HK-2 (cell line): ENCODE measurements at regions not wholly inside any gene's neighbourhood (a gene's known extent, or its start where the extent isn't known, plus 50 kb on each side); places are given as distances from the start of the nearest gene placed in this dataset.
"Not testable (repeated sequence)": the region's sequence is repeated elsewhere in the genome, so short reads cannot be mapped to it uniquely, and the experiment has no call there.

Experiments used
- DNase-seq: peaks from one replicate; pipeline ENCODE4 v3.0.0-alpha.2; 2018; ENCODE audit not compliant: unreplicated experiment

DNA sequence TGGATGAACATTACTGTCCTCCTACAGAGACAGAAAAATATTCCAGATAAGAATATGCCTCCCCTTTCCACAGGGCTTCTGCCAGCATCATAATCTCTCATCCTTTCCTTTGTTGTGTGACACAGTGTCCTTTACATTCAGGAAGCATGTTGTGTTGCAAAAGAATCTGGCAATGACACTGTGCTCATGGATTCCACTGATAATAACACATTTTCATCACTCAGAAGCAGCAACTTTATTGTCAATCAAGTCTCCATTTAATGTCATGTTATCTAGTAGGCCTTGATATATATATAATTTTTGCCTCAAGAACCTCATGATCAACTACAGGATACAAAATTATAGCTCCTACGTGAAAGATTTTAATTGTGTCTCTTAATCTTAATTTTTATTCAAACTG, 833.9 kb downstream of the FSTL5 start:
- DNase-seq: no peak

DNA sequence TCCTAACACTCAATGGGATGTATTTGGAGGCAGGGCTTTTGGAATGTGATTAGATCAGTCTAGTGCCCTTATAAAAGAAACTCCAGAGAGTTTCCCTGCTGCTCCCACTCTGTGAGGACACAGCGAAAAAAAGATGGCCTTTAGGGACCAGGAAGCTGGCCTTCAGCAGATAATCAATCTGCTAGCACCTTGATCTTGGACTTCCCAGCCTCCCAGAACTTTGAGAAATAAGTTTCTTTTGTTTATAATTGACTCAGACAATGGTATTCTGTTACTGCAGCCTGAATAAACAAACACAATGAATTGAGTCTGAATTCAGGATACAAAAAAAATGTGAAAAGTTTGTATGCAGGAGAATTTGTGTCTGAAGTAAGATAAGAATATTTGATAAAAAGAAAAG, 842.1 kb downstream of the FSTL5 start:
- no peak for DNase-seq

DNA sequence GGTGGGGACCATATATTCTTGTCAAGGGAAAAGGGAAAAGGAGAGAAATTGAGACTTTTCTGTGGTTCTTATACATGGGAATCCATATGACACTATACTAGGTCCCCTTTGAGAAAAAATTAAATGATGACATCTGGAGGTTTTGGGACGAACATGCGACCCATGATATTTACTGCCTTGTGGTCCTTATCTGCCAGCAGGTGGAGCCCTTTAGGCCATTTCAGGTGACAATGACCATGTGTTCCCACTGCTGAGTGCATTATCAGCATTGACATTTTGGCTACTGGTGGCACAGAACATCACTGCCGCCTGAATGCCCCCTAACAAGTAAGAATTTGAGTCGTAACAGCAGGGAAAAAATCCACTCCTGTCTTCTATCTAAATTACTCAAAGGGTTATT, 843.4 kb downstream of the FSTL5 start:
- DNase-seq: peak; percentile 14

GRCh38 chr4:161317000-161317399, 846.8 kb downstream of the FSTL5 start:
- no peak for DNase-seq

- DNase-seq: no peak
These were observed 849.4 kb downstream of the FSTL5 start for GRCh38 chr4:161314371-161314770.

DNA sequence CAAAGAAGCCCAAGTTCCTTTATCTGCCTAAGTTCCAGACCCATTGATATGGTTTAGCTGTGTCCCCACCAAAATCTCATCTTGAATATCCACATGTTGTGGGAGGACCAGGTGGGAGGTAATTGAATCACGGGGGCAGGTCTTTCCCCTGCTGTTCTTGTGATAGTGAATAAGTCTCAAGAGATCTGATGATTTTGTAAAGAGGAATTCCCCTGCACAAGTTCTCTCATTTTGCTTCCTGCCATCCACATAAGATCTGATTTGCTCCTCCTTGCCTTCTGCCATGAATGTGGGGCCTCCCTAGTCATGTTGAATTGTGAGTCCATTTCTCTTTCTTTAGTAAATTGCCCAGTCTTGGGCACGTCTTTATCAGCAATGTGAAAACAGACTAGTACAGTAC, 860.2 kb downstream of the FSTL5 start:
- DNase-seq: no peak

- DNase-seq: no peak
These were observed 872.6 kb downstream of the FSTL5 start for GRCh38 chr4:161291222-161291621.

GRCh38 chr4:161287678-161288352, 876.0 kb downstream of the FSTL5 start:
- DNase-seq: no peak

DNA sequence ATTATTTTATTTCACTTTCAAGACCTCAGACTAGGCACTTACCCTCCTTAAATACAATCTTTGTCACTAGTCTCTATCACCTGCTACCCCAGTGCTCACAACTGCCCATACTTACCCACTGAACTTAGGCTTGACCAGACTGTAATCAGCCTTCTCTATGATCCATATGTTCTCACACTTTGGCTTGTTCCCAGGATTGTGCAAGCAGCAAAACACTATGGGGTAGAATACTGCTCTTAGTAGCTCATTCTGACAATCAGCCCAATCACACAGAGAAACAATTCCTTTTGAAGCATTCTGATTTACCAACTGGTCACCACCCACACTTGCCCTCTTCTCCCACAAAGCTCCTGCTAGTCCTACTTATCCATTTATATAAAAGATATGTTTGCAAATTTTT, 878.3 kb downstream of the FSTL5 start:
- no peak for DNase-seq

- no peak for DNase-seq
These were observed 882.9 kb downstream of the FSTL5 start for GRCh38 chr4:161280929-161281328.

DNA sequence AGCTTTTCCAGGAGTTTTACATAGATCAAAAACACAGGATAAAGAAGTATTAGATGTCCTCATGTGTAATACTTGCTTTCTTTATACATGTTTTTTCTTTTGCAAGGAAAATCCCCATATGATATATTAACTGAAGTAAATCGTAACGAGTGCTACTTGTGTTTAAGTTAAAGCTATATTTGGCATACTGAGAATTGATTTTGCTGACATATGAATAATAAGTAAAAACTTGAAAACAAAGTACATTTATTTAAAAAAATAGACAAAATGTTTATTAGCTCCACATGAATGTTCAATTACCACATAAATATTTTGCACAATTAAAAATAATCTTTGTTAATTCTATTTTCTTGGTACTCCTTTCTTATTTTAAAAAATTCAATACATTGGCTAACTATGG, 884.7 kb downstream of the FSTL5 start:
- no peak for DNase-seq

DNA sequence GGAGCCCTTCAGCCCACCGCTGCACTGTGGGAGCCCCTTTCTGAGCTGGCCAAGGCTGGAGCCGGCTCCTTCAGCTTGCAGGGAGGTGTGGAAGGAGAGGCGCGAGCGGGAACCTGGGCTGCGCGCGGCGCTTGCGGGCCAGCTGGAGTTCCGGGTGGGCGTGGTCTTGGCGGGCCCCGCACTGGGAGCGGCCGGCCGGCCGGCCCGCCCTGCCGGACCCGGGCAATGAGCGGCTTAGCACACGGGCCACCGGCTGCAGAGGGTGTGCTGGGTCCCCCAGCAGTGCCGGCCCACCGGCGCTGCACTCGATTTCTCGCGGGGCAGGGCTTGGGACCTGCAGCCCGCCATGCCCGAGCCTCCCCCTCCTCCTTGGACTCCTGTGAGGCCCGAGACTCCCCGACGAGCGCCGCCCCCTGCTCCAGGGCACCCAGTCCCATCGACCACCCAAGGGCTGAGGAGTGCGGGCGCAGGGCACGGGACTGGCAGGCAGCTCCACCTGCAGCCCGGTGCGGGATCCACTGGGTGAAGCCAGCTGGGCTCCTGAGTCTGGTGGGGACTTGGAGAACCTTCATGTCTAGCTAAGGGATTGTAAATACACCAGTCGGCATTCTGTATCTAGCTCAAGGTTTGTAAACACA, 886.5 kb downstream of the FSTL5 start:
- not testable (repeated sequence) for DNase-seq

DNA sequence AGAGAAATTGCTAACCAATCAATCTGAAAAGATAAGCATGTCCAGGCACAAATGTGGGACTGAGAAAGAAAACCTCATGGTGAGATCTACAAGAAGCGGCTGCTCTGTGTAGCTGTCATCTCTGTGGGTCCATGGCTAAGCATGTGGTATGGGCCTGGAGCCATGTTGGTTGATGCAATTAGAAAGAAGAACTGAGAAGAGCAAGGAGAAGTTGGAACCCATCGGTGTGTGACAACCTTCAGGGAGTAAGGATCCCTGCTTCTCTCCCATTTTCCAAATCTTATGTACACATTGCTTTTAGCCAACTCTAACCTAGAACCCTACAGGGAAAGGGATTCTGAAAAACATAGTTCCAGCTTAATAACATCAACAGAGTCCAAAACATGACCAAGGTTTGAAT, 890.2 kb downstream of the FSTL5 start:
- DNase-seq: no peak

GRCh38 chr4:161260819-161261218, 903.0 kb downstream of the FSTL5 start:
- DNase-seq: no peak

DNA sequence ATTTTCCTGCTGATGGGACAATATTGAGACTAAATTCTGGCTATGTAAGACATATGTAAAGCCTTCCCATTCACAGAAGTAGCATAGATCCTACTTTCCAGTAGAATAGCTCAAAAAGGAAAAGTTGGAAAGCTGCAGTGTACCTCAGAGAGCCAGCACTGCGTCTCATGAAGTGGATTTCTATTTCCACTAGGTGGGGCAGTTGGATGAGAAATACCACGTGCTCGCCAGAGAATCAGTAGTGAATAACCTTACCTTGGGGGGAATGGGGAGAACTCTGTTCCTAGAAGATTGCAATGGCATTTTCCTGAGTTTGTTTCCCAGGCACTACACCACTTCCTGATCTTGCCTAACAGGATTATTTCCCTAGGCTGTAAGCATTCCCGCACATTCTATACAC, 907.1 kb downstream of the FSTL5 start:
- no peak for DNase-seq

GRCh38 chr4:161256172-161256571, 907.6 kb downstream of the FSTL5 start:
- DNase-seq: no peak

GRCh38 chr4:161254375-161254774, 909.4 kb downstream of the FSTL5 start:
- DNase-seq: no peak

GRCh38 chr4:161252520-161253141, 911.2 kb downstream of the FSTL5 start:
- DNase-seq: no peak

DNA sequence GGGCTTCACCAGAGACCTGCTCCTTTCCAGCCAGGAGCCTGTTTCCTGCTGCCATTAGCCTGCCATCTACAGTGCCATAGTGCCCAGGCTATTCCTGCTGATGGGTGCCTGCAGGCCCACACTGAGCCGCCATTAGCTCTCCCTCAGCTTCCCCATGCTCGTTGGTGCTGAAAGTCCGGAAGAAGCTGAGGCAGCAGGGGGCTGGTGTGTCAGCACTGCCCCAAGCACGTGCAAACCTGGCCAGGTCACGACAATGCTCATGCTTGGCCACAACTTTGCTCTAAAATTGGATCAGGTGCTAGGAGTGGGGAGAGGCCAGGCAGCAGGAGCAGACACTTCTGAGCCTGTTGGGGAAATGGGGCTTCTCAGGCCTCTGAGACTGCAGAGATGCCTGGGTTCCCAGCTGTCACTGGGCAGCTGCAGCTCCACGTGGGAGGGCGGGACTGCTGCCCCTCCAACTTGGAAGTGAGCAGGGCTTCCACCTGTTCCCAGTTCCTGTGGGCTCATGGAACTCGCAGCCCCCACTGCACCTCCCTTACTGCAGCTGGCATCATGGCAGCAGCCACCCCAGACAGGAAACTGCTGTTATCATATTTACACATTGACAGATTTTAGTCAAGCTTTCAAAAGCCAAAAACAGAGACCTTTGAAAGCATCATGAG, 913.9 kb downstream of the FSTL5 start:
- DNase-seq: no peak

GRCh38 chr4:161248880-161249279, 914.9 kb downstream of the FSTL5 start:
- DNase-seq: no peak

GRCh38 chr4:161247831-161248230, 916.0 kb downstream of the FSTL5 start:
- DNase-seq: no peak

DNA sequence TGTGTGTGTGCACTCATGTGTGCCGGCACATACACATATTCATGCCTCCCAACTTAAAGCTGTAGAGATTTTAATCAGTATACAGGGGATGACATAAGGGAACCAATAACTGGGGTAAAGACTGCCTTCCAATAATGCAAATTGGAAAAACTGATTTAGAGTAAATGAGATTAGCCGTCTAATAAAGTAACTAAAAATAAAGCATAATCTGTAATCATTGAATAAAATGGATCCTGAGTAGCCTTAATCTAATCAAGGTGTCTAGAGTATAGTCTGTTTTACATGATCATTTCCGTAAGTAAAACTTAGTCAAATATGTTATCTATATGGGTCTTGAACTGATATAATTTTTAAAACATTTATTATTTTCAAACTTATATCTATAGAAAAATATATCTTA, 925.8 kb downstream of the FSTL5 start:
- DNase-seq: no peak

DNA sequence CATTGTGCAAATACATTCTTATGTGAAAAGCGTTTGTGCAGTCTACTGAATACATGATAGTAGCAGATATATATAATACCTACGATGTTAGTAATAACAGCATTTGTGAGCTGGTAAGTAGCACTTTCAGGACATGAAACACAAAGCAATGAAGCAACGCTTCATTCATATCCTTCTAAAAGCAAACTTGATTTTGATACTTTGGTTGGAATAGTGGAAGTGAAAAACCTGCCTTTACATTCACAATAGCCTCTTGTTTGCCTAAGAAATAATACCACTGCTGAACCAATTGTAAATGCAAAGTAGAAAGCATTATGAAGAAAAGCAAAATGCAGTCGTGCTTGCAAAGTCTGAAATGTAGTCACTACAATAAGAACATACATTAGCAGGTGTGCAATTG, 926.3 kb downstream of the FSTL5 start:
- DNase-seq: no peak
